ENCODE measurements at regions not wholly inside any gene's neighbourhood (a gene's known extent, or its start where the extent isn't known, plus 50 kb on each side); places are given as distances from the start of the nearest gene placed in this dataset.

GRCh38 chr21:15495965-15496364 is 233.8 kb upstream of the USP25 start:
- ATAC-seq (ENCODE audit: insufficient read depth, low read depth) = no peak
- Histone ChIP-seq H4K20me1 (ENCODE audit: insufficient read depth, low read length) (no peaks in the 10 kb centered on the region), H3K36me3 (ENCODE audit: insufficient read depth, low read length) (no peaks in the 10 kb centered on the region)

GRCh38 chr21:15496911-15497310 is 232.9 kb upstream of the USP25 start:
- Histone ChIP-seq H2AFZ (ENCODE audit: low read depth, low read length) (no peak overlapping the region), H3K4me2 (ENCODE audit: insufficient read depth, low read length) (no peak overlapping the region), H3K9me3 (ENCODE audit: insufficient read depth, low read length, severe bottlenecking) (no peaks in the 10 kb centered on the region), H3K79me2 (ENCODE audit: insufficient read depth, low read length) (no peaks in the 10 kb centered on the region), H3K9ac (ENCODE audit: low read depth, low read length) (no peak overlapping the region), H4K20me1 (ENCODE audit: insufficient read depth, low read length) (no peaks in the 10 kb centered on the region), H3K4me3 (ENCODE audit: low read depth in 1 of 2, low read length in 2 of 2) (no peak overlapping the region), H3K36me3 (ENCODE audit: insufficient read depth, low read length) (no peaks in the 10 kb centered on the region), H3K27me3 (ENCODE audit: insufficient read depth, low read length, poor library complexity) (no peaks in the 10 kb centered on the region), H3K27ac (ENCODE audit: low read length) (no peak overlapping the region), H3K4me1 (ENCODE audit: insufficient read depth, low read length) (no peaks in the 10 kb centered on the region)
- no peak for TF ChIP-seq EZH2 (IDR thresholded peaks at IDR 0.05; ENCODE audit: borderline replicate concordance, low read depth, low read length, severe bottlenecking)
- no peak for TF ChIP-seq CTCF (IDR thresholded peaks at IDR 0.05; ENCODE audit: borderline replicate concordance, extremely low read depth, low read length, poor library complexity, severe bottlenecking)
- ATAC-seq (ENCODE audit: insufficient read depth, low read depth) (no peak), DNase-seq (no peak)

More at GRCh38 chr21:15495965-15496364, 233.8 kb upstream of the USP25 start:
- Histone ChIP-seq H3K4me2 (ENCODE audit: insufficient read depth, low read length) (no peak overlapping the region), H3K4me1 (ENCODE audit: insufficient read depth, low read length) (no peaks in the 10 kb centered on the region), H3K4me3 (ENCODE audit: low read depth in 1 of 2, low read length in 2 of 2) (no peak overlapping the region), H3K9ac (ENCODE audit: low read depth, low read length) (no peak overlapping the region), H2AFZ (ENCODE audit: low read depth, low read length) (no peak overlapping the region), H3K79me2 (ENCODE audit: insufficient read depth, low read length) (no peaks in the 10 kb centered on the region), H3K9me3 (ENCODE audit: insufficient read depth, low read length, severe bottlenecking) (no peaks in the 10 kb centered on the region), H3K27ac (ENCODE audit: low read length) (no peak overlapping the region), H3K27me3 (ENCODE audit: insufficient read depth, low read length, poor library complexity) (no peaks in the 10 kb centered on the region)
- TF ChIP-seq EZH2 (IDR thresholded peaks at IDR 0.05; ENCODE audit: borderline replicate concordance, low read depth, low read length, severe bottlenecking) = no peak
- no peak for TF ChIP-seq CTCF (IDR thresholded peaks at IDR 0.05; ENCODE audit: borderline replicate concordance, extremely low read depth, low read length, poor library complexity, severe bottlenecking)
- DNase-seq = no peak

GRCh38 chr21:15498455-15498854 is 231.3 kb upstream of the USP25 start:
- Histone ChIP-seq H3K4me1 (ENCODE audit: insufficient read depth, low read length) (no peaks in the 10 kb centered on the region), H3K27me3 (ENCODE audit: insufficient read depth, low read length, poor library complexity) (no peaks in the 10 kb centered on the region), H3K4me3 (ENCODE audit: low read depth in 1 of 2, low read length in 2 of 2) (no peak overlapping the region), H3K36me3 (ENCODE audit: insufficient read depth, low read length) (no peaks in the 10 kb centered on the region), H3K79me2 (ENCODE audit: insufficient read depth, low read length) (no peaks in the 10 kb centered on the region), H3K4me2 (ENCODE audit: insufficient read depth, low read length) (no peak overlapping the region), H3K27ac (ENCODE audit: low read length) (no peak overlapping the region), H4K20me1 (ENCODE audit: insufficient read depth, low read length) (no peaks in the 10 kb centered on the region), H3K9me3 (ENCODE audit: insufficient read depth, low read length, severe bottlenecking) (no peaks in the 10 kb centered on the region), H3K9ac (ENCODE audit: low read depth, low read length) (no peak overlapping the region), H2AFZ (ENCODE audit: low read depth, low read length) (no peak overlapping the region)
- DNase-seq (no peak), ATAC-seq (ENCODE audit: insufficient read depth, low read depth) (no peak)
- TF ChIP-seq EZH2 (IDR thresholded peaks at IDR 0.05; ENCODE audit: borderline replicate concordance, low read depth, low read length, severe bottlenecking) = no peak
- no peak for TF ChIP-seq CTCF (IDR thresholded peaks at IDR 0.05; ENCODE audit: borderline replicate concordance, extremely low read depth, low read length, poor library complexity, severe bottlenecking)

- Histone ChIP-seq H3K79me2 (ENCODE audit: insufficient read depth, low read length) (no peaks in the 10 kb centered on the region), H3K27me3 (ENCODE audit: insufficient read depth, low read length, poor library complexity) (no peaks in the 10 kb centered on the region), H3K36me3 (ENCODE audit: insufficient read depth, low read length) (no peaks in the 10 kb centered on the region), H3K27ac (ENCODE audit: low read length) (no peak overlapping the region), H4K20me1 (ENCODE audit: insufficient read depth, low read length) (no peaks in the 10 kb centered on the region), H2AFZ (ENCODE audit: low read depth, low read length) (no peak overlapping the region), H3K4me2 (ENCODE audit: insufficient read depth, low read length) (no peak overlapping the region), H3K4me3 (ENCODE audit: low read depth in 1 of 2, low read length in 2 of 2) (no peak overlapping the region), H3K9me3 (ENCODE audit: insufficient read depth, low read length, severe bottlenecking) (no peaks in the 10 kb centered on the region), H3K4me1 (ENCODE audit: insufficient read depth, low read length) (peaks cover 19% of the 10 kb centered on the region), H3K9ac (ENCODE audit: low read depth, low read length) (no peak overlapping the region)
- TF ChIP-seq EZH2 (IDR thresholded peaks at IDR 0.05; ENCODE audit: borderline replicate concordance, low read depth, low read length, severe bottlenecking) = no peak
- no peak for TF ChIP-seq CTCF (IDR thresholded peaks at IDR 0.05; ENCODE audit: borderline replicate concordance, extremely low read depth, low read length, poor library complexity, severe bottlenecking)
- no peak for ATAC-seq (ENCODE audit: insufficient read depth, low read depth)
- no peak for DNase-seq
Observed at GRCh38 chr21:15506086-15506485, 223.7 kb upstream of the USP25 start.

Data from DND-41 (cell line).